K562 (cell line): ENCODE measurements at regions not wholly inside any gene's neighbourhood (a gene's known extent, or its start where the extent isn't known, plus 50 kb on each side); places are given as distances from the start of the nearest gene placed in this dataset.

ENCODE experiments used
- CC2D1A ChIP-seq: fragments of 450-650 bp; IDR thresholded peaks from 2 replicates; pipeline ENCODE4 v1.6.1; 2017; ENCODE audit warnings: mild to moderate bottlenecking
- CHD2 ChIP-seq: IDR thresholded peaks from 2 replicates; pipeline ENCODE4 v1.6.1; 2011; ENCODE audit warnings: low read depth, low read length
- CTCF ChIP-seq, 3 experiments: IDR thresholded peaks in 2 of 3; conservative IDR thresholded peaks in 1 of 3; 2 replicates each; pipeline ENCODE4 v1.5.1; 2011 to 2012; ENCODE audit warnings: low read length in 3 of 3, mild to moderate bottlenecking in 3 of 3, control low read depth in 2 of 3, improper control_type of control experiment in 1 of 3, inconsistent platforms in 1 of 3, low read depth in 1 of 3, mixed read lengths in 1 of 3, moderate library complexity in 1 of 3; ENCODE audit not compliant: insufficient read depth in 2 of 3
- FOXO4 ChIP-seq: fragments of 450-650 bp; formaldehyde crosslinking; IDR thresholded peaks from 2 replicates; pipeline ENCODE4 v1.4.0; 2020; ENCODE audit warnings: mild to moderate bottlenecking, moderate library complexity
- HMGXB4 ChIP-seq: sonication (generic); formaldehyde crosslinking; IDR thresholded peaks from 2 replicates; pipeline ENCODE4 v1.8.1; 2023; ENCODE audit warnings: mild to moderate bottlenecking, missing genetic modification reagents
- JUN ChIP-seq, 2 experiments: sonication (generic) in 1 of 2; formaldehyde crosslinking in 1 of 2; IDR thresholded peaks; 2 replicates each; pipeline versions ENCODE4 v1.6.1 to v1.8.0; 2012 to 2022; ENCODE audit warnings: borderline replicate concordance in 2 of 2, mild to moderate bottlenecking in 2 of 2, improper control_type of control experiment in 1 of 2, low read depth in 1 of 2, low read length in 1 of 2, missing genetic modification reagents in 1 of 2
- SIN3A ChIP-seq, 2 experiments: fragments of 150-350 bp in 1 of 2; IDR thresholded peaks; 2 replicates each; pipeline ENCODE4 v1.6.1; 2011 to 2016; ENCODE audit warnings: borderline replicate concordance in 2 of 2, low read depth in 2 of 2, low read length in 2 of 2, mild to moderate bottlenecking in 2 of 2, moderate library complexity in 2 of 2; ENCODE audit not compliant: control insufficient read depth in 1 of 2
- SMARCB1 ChIP-seq: IDR thresholded peaks from 2 replicates; pipeline ENCODE4 v1.6.1; 2011; ENCODE audit warnings: improper control_type of control experiment, low read depth; ENCODE audit not compliant: insufficient read length

GRCh38 chr20:52056203-52057062 lies 135.1 kb downstream of the ZFP64 start:
- no peak for TF ChIP-seq CHD2
- TF ChIP-seq FOXO4 (CRISPR knock-in tag) = no peak
- no peak for TF ChIP-seq JUN (IDR thresholded peaks at IDR 0.05; ENCODE audit: borderline replicate concordance, low read depth, low read length)
- TF ChIP-seq JUN (CRISPR knock-in tag; IDR thresholded peaks at IDR 0.05; ENCODE audit: borderline replicate concordance) = no peak
- TF ChIP-seq SIN3A (IDR thresholded peaks at IDR 0.05; ENCODE audit: borderline replicate concordance in 2 of 2, control insufficient read depth in 1 of 2, low read depth in 2 of 2, low read length in 2 of 2) = no peak
- TF ChIP-seq CTCF (IDR thresholded peaks at IDR 0.05 in 2 of 3, conservative IDR thresholded peaks at IDR 0.05 in 1 of 3; ENCODE audit: insufficient read depth in 2 of 3, low read depth in 1 of 3, low read length in 3 of 3) = no peak
- TF ChIP-seq CC2D1A = no peak
- TF ChIP-seq HMGXB4 (CRISPR knock-in tag) = no peak
- no peak for TF ChIP-seq SMARCB1
